GM13976 (cell line): ENCODE measurements at regions not wholly inside any gene's neighbourhood (a gene's known extent, or its start where the extent isn't known, plus 50 kb on each side); places are given as distances from the start of the nearest gene placed in this dataset.

Experiments
- DNase-seq: peaks from one replicate; pipeline ENCODE4 v3.0.0; 2012; ENCODE audit warnings: low spot score
- in situ Hi-C: fragments of 300-500 bp; cut with MboI; formaldehyde crosslinking; loops from one replicate; pipeline ENCODE4 v1.12.0; 2022; ENCODE audit warnings: low sequenced_read_pairs, mixed read lengths, inconsistent platforms; ENCODE audit not compliant: unreplicated experiment
- TF ChIP-seq, protein P1 (sequence below): IDR thresholded peaks from 2 replicates; pipeline ENCODE4 v1.5.1; 2012; ENCODE audit warnings: borderline replicate concordance, mild to moderate bottlenecking; ENCODE audit not compliant: insufficient read depth; ENCODE audit errors: extremely low read depth, missing control alignments, control extremely low read depth

DNA sequence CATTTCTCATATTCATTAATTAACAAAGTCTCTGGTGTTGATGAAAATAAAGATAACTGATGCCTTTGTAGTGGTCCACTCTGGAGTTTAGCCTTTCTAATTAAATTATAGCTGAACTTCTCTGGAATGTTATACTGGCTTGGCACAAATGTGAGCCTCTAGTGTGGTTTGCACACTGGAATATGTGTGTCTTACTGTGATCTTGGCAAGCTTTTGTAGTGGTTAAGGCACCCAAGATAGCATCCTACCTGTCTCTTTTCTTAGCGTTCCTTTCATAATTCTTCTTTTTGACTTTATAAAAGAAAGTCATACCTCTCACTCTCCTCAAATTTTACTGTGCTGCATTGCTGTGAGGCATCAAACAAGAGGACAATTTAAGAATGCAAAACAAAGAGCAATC lies 107.4 kb downstream of the UTRN start:
- in situ Hi-C loops = no loop called here
- TF ChIP-seq, protein P1, sequence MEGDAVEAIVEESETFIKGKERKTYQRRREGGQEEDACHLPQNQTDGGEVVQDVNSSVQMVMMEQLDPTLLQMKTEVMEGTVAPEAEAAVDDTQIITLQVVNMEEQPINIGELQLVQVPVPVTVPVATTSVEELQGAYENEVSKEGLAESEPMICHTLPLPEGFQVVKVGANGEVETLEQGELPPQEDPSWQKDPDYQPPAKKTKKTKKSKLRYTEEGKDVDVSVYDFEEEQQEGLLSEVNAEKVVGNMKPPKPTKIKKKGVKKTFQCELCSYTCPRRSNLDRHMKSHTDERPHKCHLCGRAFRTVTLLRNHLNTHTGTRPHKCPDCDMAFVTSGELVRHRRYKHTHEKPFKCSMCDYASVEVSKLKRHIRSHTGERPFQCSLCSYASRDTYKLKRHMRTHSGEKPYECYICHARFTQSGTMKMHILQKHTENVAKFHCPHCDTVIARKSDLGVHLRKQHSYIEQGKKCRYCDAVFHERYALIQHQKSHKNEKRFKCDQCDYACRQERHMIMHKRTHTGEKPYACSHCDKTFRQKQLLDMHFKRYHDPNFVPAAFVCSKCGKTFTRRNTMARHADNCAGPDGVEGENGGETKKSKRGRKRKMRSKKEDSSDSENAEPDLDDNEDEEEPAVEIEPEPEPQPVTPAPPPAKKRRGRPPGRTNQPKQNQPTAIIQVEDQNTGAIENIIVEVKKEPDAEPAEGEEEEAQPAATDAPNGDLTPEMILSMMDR = no peak
- DNase-seq = no peak

DNA sequence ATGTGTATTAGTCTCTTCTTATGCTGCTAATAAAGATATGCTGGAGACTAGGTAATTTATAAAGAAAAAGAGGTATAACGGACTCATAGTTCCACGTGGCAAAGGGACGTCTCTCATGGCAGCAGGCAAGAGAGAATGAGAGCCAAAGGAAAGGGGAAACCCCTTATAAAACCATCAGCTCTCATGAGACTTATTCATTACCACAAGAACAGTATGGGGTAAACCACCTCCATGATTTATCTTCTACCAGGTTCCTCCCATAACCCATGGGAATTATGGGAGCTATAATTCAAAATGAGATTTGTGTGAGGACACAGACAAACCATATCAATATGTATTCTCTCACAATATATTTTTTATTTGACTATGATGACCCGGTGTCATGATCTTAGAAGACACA lies 109.1 kb downstream of the UTRN start:
- DNase-seq = no peak
- in situ Hi-C loops = no loop called here
- TF ChIP-seq, protein P1 = no peak

DNA sequence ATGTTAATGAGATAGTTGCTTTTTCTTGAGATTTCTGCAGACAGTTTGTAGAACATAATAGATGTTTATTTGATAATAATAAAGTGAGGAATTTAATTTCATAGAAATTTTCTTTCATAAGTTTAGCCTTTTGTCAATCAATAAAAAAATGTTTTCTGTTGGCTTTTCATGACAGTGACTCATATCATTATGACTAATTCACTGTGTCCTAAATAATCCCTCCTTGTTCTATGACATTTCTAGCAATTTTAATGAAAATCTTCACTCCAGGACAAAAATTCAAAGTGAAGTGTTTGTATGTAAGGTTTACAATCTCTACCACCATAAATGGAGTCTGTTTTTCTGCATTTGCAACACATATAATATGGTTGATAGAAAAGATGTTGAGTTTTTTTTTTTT lies 109.9 kb downstream of the UTRN start:
- TF ChIP-seq, protein P1 = no peak
- no peak for DNase-seq
- in situ Hi-C loops = no loop called here

DNA sequence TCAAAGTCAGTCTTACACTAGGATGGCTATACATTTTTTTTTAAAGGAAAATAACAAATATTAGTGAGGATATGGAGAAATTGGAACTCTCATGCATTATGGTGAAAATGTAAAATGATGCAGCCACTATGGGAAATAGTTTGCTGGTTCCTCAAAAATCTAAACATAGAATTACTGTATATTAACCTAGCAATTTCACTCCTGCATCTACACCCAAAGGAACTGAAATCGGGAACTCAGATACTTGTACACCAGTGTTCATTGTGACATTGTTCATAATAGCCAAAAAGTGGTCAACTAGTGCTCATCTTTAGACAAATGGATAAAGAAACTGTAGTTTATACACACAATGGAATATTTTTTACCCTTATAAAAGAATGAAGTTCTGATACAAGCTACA lies 110.7 kb downstream of the UTRN start:
- TF ChIP-seq, protein P1 = no peak
- DNase-seq = no peak
- in situ Hi-C loops = no loop called here

DNA sequence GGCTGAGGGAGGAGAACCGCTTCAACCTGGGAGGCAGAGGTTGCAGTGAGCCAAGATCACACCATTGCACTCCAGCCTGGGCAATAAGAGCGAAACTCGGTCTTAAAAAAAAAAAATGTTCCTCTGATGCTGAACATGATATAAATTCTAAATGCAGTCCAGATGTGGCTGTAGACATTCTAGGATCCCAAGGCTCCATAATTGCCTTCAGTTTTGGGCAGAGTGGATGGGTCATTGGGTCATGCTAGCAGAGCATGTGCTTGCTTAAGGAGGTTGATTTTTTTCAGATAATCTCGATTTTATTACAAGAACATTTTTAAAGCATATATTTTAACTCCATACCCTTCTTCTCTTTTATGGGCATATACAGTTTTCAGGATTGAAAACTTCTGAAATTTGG lies 112.0 kb downstream of the UTRN start:
- TF ChIP-seq, protein P1 = no peak
- DNase-seq = no peak
- in situ Hi-C loops = no loop called here

DNA sequence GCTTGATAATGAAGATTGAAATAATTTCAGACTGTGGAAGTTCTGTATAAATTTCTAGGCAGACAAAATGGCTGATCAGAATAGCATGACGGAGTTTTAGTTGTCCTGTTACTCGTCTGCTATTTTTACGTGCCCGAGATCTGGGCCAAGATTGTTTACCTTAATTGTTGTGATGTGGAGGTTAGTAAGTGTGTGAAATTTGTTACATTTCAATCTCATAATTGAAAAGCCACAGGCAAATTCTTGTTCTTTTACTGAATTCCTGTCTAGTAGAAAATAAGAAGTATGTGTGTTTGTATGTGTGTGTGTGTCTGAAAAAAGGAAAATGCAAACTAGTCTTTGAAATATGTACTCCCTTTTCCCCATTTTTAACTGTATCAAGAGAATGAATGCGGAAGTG lies 115.2 kb downstream of the UTRN start:
- TF ChIP-seq, protein P1 = no peak
- in situ Hi-C loops = no loop called here
- no peak for DNase-seq
